OCI-LY3 (cell line): ENCODE measurements at regions not wholly inside any gene's neighbourhood (a gene's known extent, or its start where the extent isn't known, plus 50 kb on each side); places are given as distances from the start of the nearest gene placed in this dataset.
"Not testable (repeated sequence)": the region's sequence is repeated elsewhere in the genome, so short reads cannot be mapped to it uniquely, and the experiment has no call there.

Experiments
- CTCF ChIP-seq: fragments of 200-600, 300-600 bp; sonication (generic); IDR thresholded peaks from 2 replicates; pipeline ENCODE4 v1.5.1; 2014; ENCODE audit warnings: antibody characterized with exemption, low read length, low read depth
- EZH2phosphoT487 ChIP-seq: fragments of 200-600 bp; shearing (Covaris generic); IDR thresholded peaks from 2 replicates; pipeline ENCODE4 v1.6.1; 2018; ENCODE audit warnings: antibody characterized with exemption, mixed run types, low read depth

GRCh38 chr9:41798684-41799083, 330.5 kb downstream of the CNTNAP3B start:
- TF ChIP-seq CTCF: peak; percentile 32
- TF ChIP-seq EZH2phosphoT487: not testable (repeated sequence)
